IPS DF 4.7 (cell line): ENCODE measurements at regions not wholly inside any gene's neighbourhood (a gene's known extent, or its start where the extent isn't known, plus 50 kb on each side); places are given as distances from the start of the nearest gene placed in this dataset.

Experiments
- DNase-seq: peaks from one replicate; pipeline ENCODE4 v3.0.0-alpha.2; 2013; ENCODE audit warnings: low spot score; ENCODE audit errors: extremely low read depth

- no peak for DNase-seq
Observed at GRCh38 chr7:16320099-16320660, 101.2 kb downstream of the CRPPA start.

GRCh38 chr7:16318989-16319915 is 102.1 kb downstream of the CRPPA start:
- DNase-seq = no peak

- no peak for DNase-seq
Observed at GRCh38 chr7:16318463-16318862, 102.9 kb downstream of the CRPPA start.

GRCh38 chr7:16317406-16317805 is 103.9 kb downstream of the CRPPA start:
- no peak for DNase-seq

- no peak for DNase-seq
Observed at GRCh38 chr7:16315280-16315679, 106.1 kb downstream of the CRPPA start.

GRCh38 chr7:16309129-16309528 is 112.2 kb downstream of the CRPPA start:
- DNase-seq = no peak

- DNase-seq = no peak
Observed at GRCh38 chr7:16301291-16301690, 120.0 kb downstream of the CRPPA start.

- DNase-seq = no peak
Observed at GRCh38 chr7:16300361-16300895, 120.9 kb downstream of the CRPPA start.

GRCh38 chr7:16299853-16300252 is 121.5 kb downstream of the CRPPA start:
- DNase-seq = no peak

- DNase-seq = no peak
Observed at GRCh38 chr7:16298221-16298620, 123.1 kb downstream of the CRPPA start.

- DNase-seq = no peak
Observed at GRCh38 chr7:16295558-16295957, 125.8 kb downstream of the CRPPA start.

- DNase-seq = no peak
Observed at GRCh38 chr7:16293669-16294425, 127.5 kb downstream of the CRPPA start.

- no peak for DNase-seq
Observed at GRCh38 chr7:16284581-16284980, 136.8 kb downstream of the CRPPA start.

- no peak for DNase-seq
Observed at GRCh38 chr7:16278167-16278787, 143.1 kb downstream of the CRPPA start.

- no peak for DNase-seq
Observed at GRCh38 chr7:16271990-16272665, 149.2 kb downstream of the CRPPA start.

GRCh38 chr7:16271355-16271915 is 149.9 kb downstream of the CRPPA start:
- no peak for DNase-seq

- DNase-seq = no peak
Observed at GRCh38 chr7:16270844-16271243, 150.5 kb downstream of the CRPPA start.

- no peak for DNase-seq
Observed at GRCh38 chr7:16268821-16269768, 152.2 kb downstream of the CRPPA start.
